ENCODE measurements at regions not wholly inside any gene's neighbourhood (a gene's known extent, or its start where the extent isn't known, plus 50 kb on each side); places are given as distances from the start of the nearest gene placed in this dataset.
"Not testable (repeated sequence)": the region's sequence is repeated elsewhere in the genome, so short reads cannot be mapped to it uniquely, and the experiment has no call there.

DNA sequence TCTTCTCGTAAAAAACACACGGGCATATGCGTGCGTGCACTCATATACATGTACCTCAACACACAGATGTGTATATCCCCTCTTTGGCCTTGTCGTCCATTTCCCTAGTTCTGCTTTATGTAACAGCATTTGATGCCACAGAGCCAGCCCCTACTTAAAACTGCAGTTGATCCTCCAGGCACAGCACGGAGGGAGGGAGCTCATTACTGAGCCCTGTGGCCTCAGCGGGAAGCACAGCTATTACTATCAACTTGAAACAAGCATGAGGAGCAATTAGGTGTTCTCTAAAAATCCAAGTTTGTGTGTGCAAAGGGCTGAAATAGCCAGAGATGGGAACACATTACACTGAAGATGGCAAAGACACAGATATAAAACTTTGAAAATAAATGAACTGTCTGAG is 580.9 kb downstream of the GLRX3 start:
- ChIA-PET CTCF (no interaction called here), POLR2A (no interaction called here)

DNA sequence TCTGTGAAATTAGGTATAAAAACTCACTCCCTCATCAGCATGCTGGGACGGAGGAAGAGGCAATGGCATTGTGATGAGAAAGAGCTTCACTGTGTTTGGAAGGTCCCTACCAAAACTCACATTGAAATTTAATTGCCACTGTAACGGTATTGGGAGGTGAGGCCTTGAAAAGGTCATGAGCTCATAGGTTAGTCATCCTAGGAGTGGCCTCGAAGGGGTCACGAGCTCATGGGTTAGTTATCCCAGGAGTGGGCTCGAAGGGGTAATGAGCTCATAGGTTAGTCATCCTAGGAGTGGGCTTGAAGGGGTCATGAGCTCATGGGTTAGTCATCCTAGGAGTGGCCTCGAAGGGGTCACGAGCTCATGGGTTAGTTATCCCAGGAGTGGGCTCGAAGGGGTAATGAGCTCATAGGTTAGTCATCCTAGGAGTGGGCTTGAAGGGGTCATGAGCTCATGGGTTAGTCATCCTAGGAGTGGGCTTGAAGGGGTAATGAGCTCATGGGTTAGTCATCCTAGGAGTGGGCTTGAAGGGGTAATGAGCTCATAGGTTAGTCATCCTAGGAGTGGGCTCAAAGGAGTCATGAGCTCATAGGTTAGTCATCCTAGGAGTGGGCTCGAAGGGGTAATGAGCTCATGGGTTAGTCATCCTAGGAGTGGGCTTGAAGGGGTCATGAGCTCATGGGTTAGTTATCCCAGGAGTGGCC is 582.7 kb downstream of the GLRX3 start:
- POLR2A ChIA-PET, CTCF ChIA-PET: not testable (repeated sequence)

More for the DNA sequence above, 580.9 kb downstream of the GLRX3 start:
- TF ChIP-seq, protein P1, sequence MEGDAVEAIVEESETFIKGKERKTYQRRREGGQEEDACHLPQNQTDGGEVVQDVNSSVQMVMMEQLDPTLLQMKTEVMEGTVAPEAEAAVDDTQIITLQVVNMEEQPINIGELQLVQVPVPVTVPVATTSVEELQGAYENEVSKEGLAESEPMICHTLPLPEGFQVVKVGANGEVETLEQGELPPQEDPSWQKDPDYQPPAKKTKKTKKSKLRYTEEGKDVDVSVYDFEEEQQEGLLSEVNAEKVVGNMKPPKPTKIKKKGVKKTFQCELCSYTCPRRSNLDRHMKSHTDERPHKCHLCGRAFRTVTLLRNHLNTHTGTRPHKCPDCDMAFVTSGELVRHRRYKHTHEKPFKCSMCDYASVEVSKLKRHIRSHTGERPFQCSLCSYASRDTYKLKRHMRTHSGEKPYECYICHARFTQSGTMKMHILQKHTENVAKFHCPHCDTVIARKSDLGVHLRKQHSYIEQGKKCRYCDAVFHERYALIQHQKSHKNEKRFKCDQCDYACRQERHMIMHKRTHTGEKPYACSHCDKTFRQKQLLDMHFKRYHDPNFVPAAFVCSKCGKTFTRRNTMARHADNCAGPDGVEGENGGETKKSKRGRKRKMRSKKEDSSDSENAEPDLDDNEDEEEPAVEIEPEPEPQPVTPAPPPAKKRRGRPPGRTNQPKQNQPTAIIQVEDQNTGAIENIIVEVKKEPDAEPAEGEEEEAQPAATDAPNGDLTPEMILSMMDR (IDR thresholded peaks at IDR 0.05; ENCODE audit: insufficient read depth, low read length, missing control alignments): no peak
- no peak overlapping the region for H3K4me3 ChIP-seq (ENCODE audit: low read depth, low read length)
- DNase-seq (ENCODE audit: low read depth, low spot score): no peak

DNA sequence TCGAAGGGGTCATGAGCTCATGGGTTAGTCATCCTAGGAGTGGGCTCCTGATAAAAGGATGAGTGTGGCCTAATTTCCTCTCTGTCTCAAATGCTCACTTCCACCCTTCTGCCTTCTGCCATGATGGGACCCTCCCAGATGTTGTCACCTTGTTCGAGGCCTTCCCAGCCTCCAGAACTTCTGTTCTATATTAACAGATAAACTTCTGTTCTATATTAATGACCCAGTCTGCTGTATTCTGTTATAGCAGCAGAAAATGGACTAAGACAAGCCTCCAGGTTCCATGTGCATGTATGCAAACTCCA is 583.2 kb downstream of the GLRX3 start:
- CTCF ChIA-PET: no interaction called here
- TF ChIP-seq, protein P1 (IDR thresholded peaks at IDR 0.05; ENCODE audit: insufficient read depth, low read length, missing control alignments): no peak
- no peak overlapping the region for H3K4me3 ChIP-seq (ENCODE audit: low read depth, low read length)
- no peak for DNase-seq (ENCODE audit: low read depth, low spot score)
- POLR2A ChIA-PET: no interaction called here

More for the DNA sequence above, 582.7 kb downstream of the GLRX3 start:
- DNase-seq (ENCODE audit: low read depth, low spot score); H3K4me3 ChIP-seq (ENCODE audit: low read depth, low read length): not testable (repeated sequence)

DNA sequence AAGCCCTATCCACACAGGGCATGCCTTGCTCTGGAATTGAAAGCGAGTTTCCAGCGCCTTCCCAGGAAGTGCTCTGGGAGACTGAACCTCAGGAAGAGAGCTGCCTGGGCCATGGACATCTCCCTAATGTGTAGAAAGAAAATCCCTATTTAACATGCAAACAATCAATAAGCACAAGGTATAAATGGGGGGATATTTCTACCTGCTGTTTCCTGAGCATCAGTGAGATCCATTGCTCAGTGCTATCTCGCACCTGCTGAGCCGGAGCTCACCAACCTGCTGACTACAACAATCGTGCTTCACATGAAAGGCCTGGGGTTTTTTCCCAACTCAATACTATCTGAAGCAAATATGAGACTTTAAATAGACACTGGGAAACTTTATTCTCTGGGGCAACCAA is 584.0 kb downstream of the GLRX3 start:
- CTCF ChIA-PET: no interaction called here

DNA sequence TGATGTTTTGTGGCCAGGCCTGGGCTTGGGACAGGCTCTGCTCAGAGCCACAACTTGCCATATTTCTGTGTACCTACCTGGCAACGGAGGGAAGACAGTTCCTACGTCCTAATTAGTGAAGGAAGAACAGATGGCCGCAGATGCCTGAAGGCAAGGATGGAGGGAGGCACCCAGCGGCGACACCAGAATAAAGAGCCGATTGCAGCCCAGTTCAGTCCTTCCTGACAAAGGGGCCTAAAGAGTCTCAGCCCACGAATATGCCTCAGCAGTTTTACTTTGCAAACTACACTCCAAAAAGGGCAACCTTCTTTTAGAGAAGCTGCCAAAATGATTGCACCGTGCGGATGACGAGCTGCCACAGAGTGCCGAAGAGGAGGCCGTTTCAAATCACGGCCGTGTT is 585.8 kb downstream of the GLRX3 start:
- no peak for DNase-seq (ENCODE audit: low read depth, low spot score)
- ChIA-PET CTCF (no interaction called here), POLR2A (no interaction called here)
- TF ChIP-seq, protein P1 (IDR thresholded peaks at IDR 0.05; ENCODE audit: insufficient read depth, low read length, missing control alignments): no peak
- H3K4me3 ChIP-seq (ENCODE audit: low read depth, low read length): no peak overlapping the region

More for the DNA sequence above, 584.0 kb downstream of the GLRX3 start:
- no peak overlapping the region for H3K4me3 ChIP-seq (ENCODE audit: low read depth, low read length)
- no peak for DNase-seq (ENCODE audit: low read depth, low spot score)
- POLR2A ChIA-PET: no interaction called here
- TF ChIP-seq, protein P1 (IDR thresholded peaks at IDR 0.05; ENCODE audit: insufficient read depth, low read length, missing control alignments): no peak

GRCh38 chr10:130723704-130724103 is 587.5 kb downstream of the GLRX3 start:
- ChIA-PET POLR2A (no interaction called here), CTCF (no interaction called here)
- H3K4me3 ChIP-seq (ENCODE audit: low read depth, low read length): no peak overlapping the region
- TF ChIP-seq, protein P1 (IDR thresholded peaks at IDR 0.05; ENCODE audit: insufficient read depth, low read length, missing control alignments): no peak
- DNase-seq (ENCODE audit: low read depth, low spot score): no peak

- no peak overlapping the region for H3K4me3 ChIP-seq (ENCODE audit: low read depth, low read length)
- POLR2A ChIA-PET: no interaction called here
- TF ChIP-seq, protein P1 (IDR thresholded peaks at IDR 0.05; ENCODE audit: insufficient read depth, low read length, missing control alignments): no peak
- no peak for DNase-seq (ENCODE audit: low read depth, low spot score)
- CTCF ChIA-PET: no interaction called here
Measured at GRCh38 chr10:130725474-130725970, 586.0 kb downstream of the TCERG1L start.
